IPS DF 6.9 (cell line): ENCODE measurements at regions not wholly inside any gene's neighbourhood (a gene's known extent, or its start where the extent isn't known, plus 50 kb on each side); places are given as distances from the start of the nearest gene placed in this dataset.

Source experiments
- DNase-seq: peaks from one replicate; pipeline ENCODE4 v3.0.0-alpha.2; 2013; ENCODE audit warnings: low read depth, low spot score
- H3K27ac ChIP-seq: one replicate; pipeline ENCODE4 v1.5.1; 2013; ENCODE audit warnings: low read length, control low read depth
- H3K27me3 ChIP-seq: 2 replicates; pipeline ENCODE4 v1.6.1; 2013; ENCODE audit warnings: mild to moderate bottlenecking, low read length; ENCODE audit not compliant: control insufficient read depth, insufficient read depth
- H3K36me3 ChIP-seq: 2 replicates; pipeline ENCODE4 v1.6.1; 2013; ENCODE audit warnings: low read length; ENCODE audit not compliant: control insufficient read depth, insufficient read depth
- H3K4me1 ChIP-seq: 2 replicates; pipeline ENCODE4 v1.6.1; 2013; ENCODE audit warnings: low read length; ENCODE audit not compliant: control insufficient read depth, insufficient read depth
- H3K4me3 ChIP-seq: 2 replicates; pipeline ENCODE4 v1.5.1; 2013; ENCODE audit warnings: mild to moderate bottlenecking, low read length
- H3K9me3 ChIP-seq: 2 replicates; pipeline ENCODE4 v1.6.1; 2013; ENCODE audit warnings: low read length, inconsistent platforms; ENCODE audit not compliant: control insufficient read depth, insufficient read depth
- WGBS: extraction: QIAGEN DNeasy Blood & Tissue Kit; methylation state at CpG from one replicate; pipeline ENCODE4 v1.1.7; 2013; ENCODE audit warnings: mixed read lengths, missing lambda C conversion rate; ENCODE audit not compliant: insufficient read length, insufficient coverage; 5-methylcytosine and 5-hydroxymethylcytosine counted together

DNA sequence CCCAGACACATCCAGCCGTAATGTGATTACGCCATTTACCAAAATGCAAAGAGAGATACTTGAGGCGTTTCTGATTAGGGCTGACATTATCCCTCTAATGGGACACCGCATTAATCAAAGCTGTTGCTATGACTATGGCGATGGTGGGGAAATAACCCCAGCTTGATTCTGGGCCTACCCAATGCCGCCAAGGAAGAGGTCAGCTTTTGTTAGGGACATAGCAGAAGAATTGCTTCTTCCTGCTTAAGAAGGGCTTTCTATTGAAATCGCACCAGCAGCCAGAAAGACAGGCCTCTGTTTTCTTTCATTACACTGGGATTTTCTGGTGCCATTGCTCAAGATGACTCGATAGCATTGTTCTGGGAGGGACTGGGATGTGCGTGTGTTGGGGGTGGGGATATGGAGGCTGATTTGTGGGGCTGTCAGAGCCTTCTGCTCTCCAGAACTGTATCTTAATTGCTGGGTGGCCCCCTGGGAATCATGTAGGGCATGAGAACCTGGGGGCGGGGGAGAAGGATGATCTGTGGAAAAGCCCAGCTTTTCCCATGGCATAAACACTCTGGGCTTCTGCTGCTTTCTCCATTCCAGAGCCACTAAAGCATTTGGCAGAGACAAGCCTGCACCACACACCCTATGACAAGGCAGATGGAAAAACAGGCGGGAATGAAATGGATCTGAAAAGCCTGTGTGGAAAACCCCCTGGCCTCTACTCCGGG lies 106.5 kb upstream of the RAD23B start:
- Histone ChIP-seq H3K36me3 (no peaks in the 10 kb centered on the region), H3K4me1 (no peaks in the 10 kb centered on the region), H3K4me3 (no peak overlapping the region), H3K27ac (no peak overlapping the region), H3K9me3 (no peaks in the 10 kb centered on the region), H3K27me3 (no peaks in the 10 kb centered on the region)
- DNase-seq = no peak
- no CpG with 5 or more reads among the region's 12 CpGs for WGBS

DNA sequence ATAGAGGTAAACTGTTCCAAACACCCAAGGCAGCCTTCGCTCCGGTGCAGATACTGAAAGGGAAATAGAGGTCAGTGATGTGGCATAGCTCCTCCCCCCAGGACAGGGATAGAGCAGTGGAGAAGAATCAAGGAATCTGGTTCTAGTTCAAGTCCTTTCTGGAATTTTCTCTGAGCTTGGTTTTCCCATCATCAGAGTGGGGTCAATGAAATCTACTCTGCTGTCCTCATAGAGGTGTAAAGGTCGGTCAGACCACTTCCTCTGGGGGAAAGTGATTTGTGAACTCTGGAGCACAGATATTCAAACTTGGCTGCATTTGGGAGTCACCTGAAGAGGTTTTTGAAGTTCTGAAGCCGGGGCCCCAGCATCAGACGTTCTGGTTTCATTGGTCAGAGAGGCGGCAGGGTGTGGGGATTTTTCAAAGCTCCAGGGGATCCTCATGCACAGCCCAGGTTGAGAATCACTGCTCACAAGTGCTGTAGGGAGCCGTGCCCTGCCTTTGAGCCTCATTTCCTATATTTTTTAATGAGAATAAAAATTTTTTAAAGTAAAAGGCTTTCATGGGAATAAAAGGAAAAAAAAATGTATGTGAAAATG lies 105.7 kb upstream of the RAD23B start:
- H3K9me3 ChIP-seq = no peaks in the 10 kb centered on the region
- H3K27ac ChIP-seq = no peak overlapping the region
- WGBS = no CpG with 5 or more reads among the region's 7 CpGs
- no peaks in the 10 kb centered on the region for H3K27me3 ChIP-seq
- DNase-seq = no peak
- H3K36me3 ChIP-seq = no peaks in the 10 kb centered on the region
- H3K4me1 ChIP-seq = no peaks in the 10 kb centered on the region
- H3K4me3 ChIP-seq = no peak overlapping the region

DNA sequence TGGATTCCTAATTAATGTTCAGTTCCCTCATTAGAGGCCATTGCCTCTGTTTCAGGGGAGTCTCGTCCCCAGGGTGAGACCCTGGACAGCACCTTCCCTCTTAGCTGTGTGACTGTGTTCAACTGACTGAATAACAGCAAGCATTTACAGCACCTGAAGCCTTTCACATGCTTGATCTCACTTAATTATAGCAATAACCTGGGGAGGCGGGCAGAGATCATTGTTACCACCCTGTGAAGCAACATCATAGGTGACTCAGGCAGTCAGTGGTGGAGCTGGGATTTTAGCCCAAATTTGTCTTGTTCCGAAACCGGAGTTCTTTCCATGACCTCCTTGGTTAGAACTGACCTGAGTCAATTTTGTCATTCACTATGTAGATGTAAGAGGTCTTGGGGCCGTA lies 105.2 kb upstream of the RAD23B start:
- H3K27me3 ChIP-seq = no peaks in the 10 kb centered on the region
- DNase-seq = no peak
- no peaks in the 10 kb centered on the region for H3K9me3 ChIP-seq
- WGBS = no CpG with 5 or more reads among the region's 5 CpGs
- H3K4me1 ChIP-seq = no peaks in the 10 kb centered on the region
- H3K36me3 ChIP-seq = no peaks in the 10 kb centered on the region
- H3K4me3 ChIP-seq = no peak overlapping the region
- H3K27ac ChIP-seq = no peak overlapping the region

GRCh38 chr9:107178293-107178692 lies 104.8 kb upstream of the RAD23B start:
- no peaks in the 10 kb centered on the region for H3K4me1 ChIP-seq
- DNase-seq = no peak
- H3K4me3 ChIP-seq = no peak overlapping the region
- WGBS = no CpG with 5 or more reads among the region's 3 CpGs
- H3K27me3 ChIP-seq = no peaks in the 10 kb centered on the region
- H3K9me3 ChIP-seq = no peaks in the 10 kb centered on the region
- H3K36me3 ChIP-seq = no peaks in the 10 kb centered on the region
- H3K27ac ChIP-seq = no peak overlapping the region

GRCh38 chr9:107180206-107180605 lies 102.9 kb upstream of the RAD23B start:
- Histone ChIP-seq H3K36me3 (no peaks in the 10 kb centered on the region), H3K9me3 (no peaks in the 10 kb centered on the region), H3K27ac (no peak overlapping the region), H3K27me3 (no peaks in the 10 kb centered on the region), H3K4me3 (no peak overlapping the region), H3K4me1 (no peaks in the 10 kb centered on the region)
- no CpG with 5 or more reads among the region's 1 CpG for WGBS
- DNase-seq = no peak

- H3K27ac ChIP-seq = no peak overlapping the region
- no peak for DNase-seq
- H3K36me3 ChIP-seq = no peaks in the 10 kb centered on the region
- H3K9me3 ChIP-seq = no peaks in the 10 kb centered on the region
- no peaks in the 10 kb centered on the region for H3K4me1 ChIP-seq
- no peak overlapping the region for H3K4me3 ChIP-seq
- no peaks in the 10 kb centered on the region for H3K27me3 ChIP-seq
Observed at GRCh38 chr9:107183176-107183575, 99.9 kb upstream of the RAD23B start.

DNA sequence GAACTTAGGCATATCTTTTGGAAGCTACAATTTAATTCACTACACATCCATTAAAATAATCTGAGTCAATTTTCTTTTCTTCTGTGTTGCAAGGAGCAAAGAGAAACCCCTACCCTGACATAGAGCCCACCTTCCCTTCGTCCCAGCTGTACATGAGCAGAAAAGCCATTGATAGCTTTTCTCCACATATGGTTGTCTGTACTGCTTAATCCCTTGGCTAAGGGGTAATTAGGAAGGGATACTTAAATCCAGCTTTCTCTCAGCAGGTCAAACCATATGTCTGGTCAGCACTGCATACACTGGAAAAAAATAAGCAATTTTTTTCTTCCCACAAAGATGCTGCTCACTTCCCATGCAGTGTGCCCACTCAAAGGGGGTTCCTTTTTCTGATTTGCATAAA lies 94.7 kb upstream of the RAD23B start:
- no peaks in the 10 kb centered on the region for H3K9me3 ChIP-seq
- no CpG with 5 or more reads among the region's 1 CpG for WGBS

GRCh38 chr9:107190061-107190935 lies 92.8 kb upstream of the RAD23B start:
- H3K36me3 ChIP-seq = no peaks in the 10 kb centered on the region
- no peak overlapping the region for H3K4me3 ChIP-seq
- no peak for DNase-seq
- H3K4me1 ChIP-seq = no peaks in the 10 kb centered on the region
- WGBS = no CpG with 5 or more reads among the region's 3 CpGs
- no peak overlapping the region for H3K27ac ChIP-seq
- no peaks in the 10 kb centered on the region for H3K9me3 ChIP-seq
- no peaks in the 10 kb centered on the region for H3K27me3 ChIP-seq

More for the DNA sequence above, 94.7 kb upstream of the RAD23B start:
- Histone ChIP-seq H3K4me1 (no peaks in the 10 kb centered on the region), H3K36me3 (no peaks in the 10 kb centered on the region), H3K27ac (no peak overlapping the region), H3K4me3 (no peak overlapping the region), H3K27me3 (no peaks in the 10 kb centered on the region)
- DNase-seq = no peak

DNA sequence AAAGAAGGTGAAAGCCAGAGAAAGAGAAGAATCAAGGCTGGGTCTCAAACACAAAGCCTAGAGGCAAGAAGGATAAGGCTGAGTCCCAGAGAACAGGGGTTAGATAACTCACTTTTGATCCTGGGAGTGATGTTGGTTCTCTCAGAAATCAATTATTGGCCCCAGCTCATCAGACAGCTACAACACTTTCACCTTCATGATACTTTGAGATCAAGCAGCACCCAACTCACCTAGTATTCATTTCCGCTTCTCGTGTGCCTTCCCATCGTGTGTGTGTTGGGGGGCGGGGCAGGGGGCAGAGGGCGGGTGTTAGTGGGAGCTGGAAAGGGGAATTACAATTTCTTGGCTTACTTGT lies 92.2 kb upstream of the RAD23B start:
- H3K27ac ChIP-seq = no peak overlapping the region
- no peaks in the 10 kb centered on the region for H3K9me3 ChIP-seq

DNA sequence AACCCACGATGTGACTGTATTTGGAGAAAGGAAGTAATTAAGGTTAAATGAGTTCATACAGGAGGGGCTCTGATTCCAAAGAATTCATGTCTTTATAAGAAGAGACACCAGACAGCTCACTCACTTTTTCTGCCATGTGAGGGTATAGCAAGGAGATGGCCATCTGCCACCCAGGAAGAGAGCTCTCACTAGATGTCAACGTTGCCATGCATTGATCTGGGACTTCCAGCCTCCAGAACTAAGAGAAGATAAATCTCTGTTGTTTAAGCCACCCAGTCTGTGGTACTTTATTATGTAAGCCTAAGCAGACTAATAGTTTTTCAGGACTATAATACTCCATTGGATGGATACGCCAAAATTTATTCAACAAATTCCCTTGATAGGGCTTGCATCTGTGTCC lies 89.8 kb upstream of the RAD23B start:
- H3K4me3 ChIP-seq = no peak overlapping the region
- no CpG with 5 or more reads among the region's 3 CpGs for WGBS
- H3K27me3 ChIP-seq = no peaks in the 10 kb centered on the region; the same call in 1 of the 2 replicates
- H3K9me3 ChIP-seq = no peaks in the 10 kb centered on the region
- H3K27ac ChIP-seq = no peak overlapping the region
- DNase-seq = no peak
- no peaks in the 10 kb centered on the region for H3K36me3 ChIP-seq
- no peaks in the 10 kb centered on the region for H3K4me1 ChIP-seq

More for the DNA sequence above, 92.2 kb upstream of the RAD23B start:
- Histone ChIP-seq H3K36me3 (no peaks in the 10 kb centered on the region), H3K4me1 (no peaks in the 10 kb centered on the region), H3K4me3 (no peak overlapping the region), H3K27me3 (no peaks in the 10 kb centered on the region)
- no CpG with 5 or more reads among the region's 5 CpGs for WGBS
- DNase-seq = no peak
